DOHH2 (cell line): ENCODE measurements at regions not wholly inside any gene's neighbourhood (a gene's known extent, or its start where the extent isn't known, plus 50 kb on each side); places are given as distances from the start of the nearest gene placed in this dataset.

Experiments used
- H3F3A ChIP-seq: fragments of 200-600 bp; sonication (generic), shearing (Covaris generic); 2 replicates; pipeline ENCODE4 v1.6.0; 2016; ENCODE audit warnings: antibody characterized with exemption, mild to moderate bottlenecking; ENCODE audit not compliant: control insufficient read depth, insufficient read depth
- H3K27ac ChIP-seq: fragments of 200-600 bp; sonication (generic); 2 replicates; pipeline ENCODE4 v1.5.1; 2014; ENCODE audit warnings: low read depth, mild to moderate bottlenecking, low read length, moderate library complexity
- H3K27me3 ChIP-seq: fragments of 200-600 bp; sonication (generic); 2 replicates; pipeline ENCODE4 v1.6.1; 2014; ENCODE audit warnings: mild to moderate bottlenecking, low read length, mixed read lengths; ENCODE audit not compliant: control insufficient read depth
- H3K36me3 ChIP-seq: fragments of 200-600 bp; sonication (generic); 2 replicates; pipeline ENCODE4 v1.6.1; 2014; ENCODE audit warnings: mild to moderate bottlenecking, low read length, moderate library complexity, mixed read lengths; ENCODE audit not compliant: control insufficient read depth
- H3K4me1 ChIP-seq: fragments of 200-600 bp; sonication (generic); 2 replicates; pipeline ENCODE4 v1.6.1; 2014; ENCODE audit warnings: mild to moderate bottlenecking, low read length, mixed read lengths; ENCODE audit not compliant: control insufficient read depth
- H3K4me2 ChIP-seq: fragments of 200-600 bp; sonication (generic); 2 replicates; pipeline ENCODE4 v1.6.0; 2014; ENCODE audit warnings: mild to moderate bottlenecking, low read length, moderate library complexity
- H3K4me3 ChIP-seq: fragments of 200-600 bp; sonication (generic); 2 replicates; pipeline ENCODE4 v1.5.1; 2014; ENCODE audit warnings: mild to moderate bottlenecking, low read length, mixed read lengths
- H3K79me2 ChIP-seq: fragments of 200-600 bp; sonication (generic); 2 replicates; pipeline ENCODE4 v1.6.1; 2014; ENCODE audit warnings: mild to moderate bottlenecking, low read length, mixed read lengths; ENCODE audit not compliant: control insufficient read depth
- H3K9me2 ChIP-seq: fragments of 200-600 bp; sonication (generic); replicated peaks from 2 replicates; pipeline ENCODE4 v1.6.1; 2014; ENCODE audit warnings: mild to moderate bottlenecking, low read length, mixed read lengths; ENCODE audit not compliant: control insufficient read depth
- H3K9me3 ChIP-seq: fragments of 200-600 bp; sonication (generic); 2 replicates; pipeline ENCODE4 v1.6.1; 2014; ENCODE audit warnings: antibody characterized with exemption, low read length, mixed read lengths; ENCODE audit not compliant: control insufficient read depth, insufficient read depth
- H4K20me1 ChIP-seq: fragments of 200-600 bp; sonication (generic); 2 replicates; pipeline ENCODE4 v1.6.0; 2014; ENCODE audit warnings: low read depth, mild to moderate bottlenecking, antibody characterized with exemption, low read length, moderate library complexity; ENCODE audit not compliant: control insufficient read depth, insufficient read depth
- CTCF ChIP-seq: fragments of 200-600 bp; sonication (generic); IDR thresholded peaks from one replicate; pipeline ENCODE4 v1.5.1; 2014; ENCODE audit warnings: antibody characterized with exemption, mild to moderate bottlenecking, low read depth, low read length; ENCODE audit not compliant: poor library complexity, severe bottlenecking
- EZH2phosphoT487 ChIP-seq: fragments of 200-600 bp; sonication (generic); IDR thresholded peaks from 2 replicates; pipeline ENCODE4 v1.6.1; 2017; ENCODE audit warnings: borderline replicate concordance, mild to moderate bottlenecking, antibody characterized with exemption, low read length, moderate library complexity, mixed read lengths

GRCh38 chr7:24191362-24191761 lies 92.6 kb upstream of the NPY start:
- H3K9me3 ChIP-seq: 0 out of 2 replicates have a peak, but pooled peaks cover 2% of the 10 kb centered on the region
- no peaks in the 10 kb centered on the region for H3K36me3 ChIP-seq
- no peaks in the 10 kb centered on the region for H3K9me2 ChIP-seq
- H4K20me1 ChIP-seq: no peaks in the 10 kb centered on the region
- H3K4me3 ChIP-seq: no peak overlapping the region
- H3F3A ChIP-seq: no peaks in the 10 kb centered on the region
- no peak overlapping the region for H3K4me2 ChIP-seq
- TF ChIP-seq EZH2phosphoT487 (no peak), CTCF (no peak)
- no peaks in the 10 kb centered on the region for H3K79me2 ChIP-seq
- H3K4me1 ChIP-seq: no peaks in the 10 kb centered on the region
- peaks cover 6% of the 10 kb centered on the region for H3K27me3 ChIP-seq
- no peak overlapping the region for H3K27ac ChIP-seq

DNA sequence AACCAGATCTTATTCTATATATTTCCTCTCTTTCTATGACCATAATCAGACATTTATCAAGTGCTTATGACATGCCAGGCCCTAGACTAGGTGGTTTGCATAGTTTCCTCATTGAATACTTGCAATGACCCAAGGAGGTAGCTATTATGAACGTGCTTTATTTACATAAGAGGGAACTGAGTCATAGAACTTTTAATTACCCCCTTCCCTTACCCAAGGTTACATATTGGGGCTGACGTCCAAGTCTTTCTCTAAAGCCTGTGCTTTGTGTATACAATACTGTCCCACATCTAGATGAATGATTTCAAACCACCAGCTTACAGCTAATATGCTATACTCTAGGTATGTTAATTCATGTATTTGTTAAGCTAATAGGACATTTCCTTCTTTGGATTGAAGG lies 91.9 kb upstream of the NPY start:
- no peaks in the 10 kb centered on the region for H3K9me2 ChIP-seq
- H3K4me1 ChIP-seq: no peaks in the 10 kb centered on the region
- H3K27ac ChIP-seq: no peak overlapping the region
- H3K79me2 ChIP-seq: no peaks in the 10 kb centered on the region
- H3F3A ChIP-seq: no peaks in the 10 kb centered on the region
- no peak overlapping the region for H3K4me2 ChIP-seq
- no peaks in the 10 kb centered on the region for H3K36me3 ChIP-seq
- H3K27me3 ChIP-seq: peaks cover 6% of the 10 kb centered on the region
- TF ChIP-seq CTCF (no peak), EZH2phosphoT487 (no peak)
- no peak overlapping the region for H3K4me3 ChIP-seq
- 0 out of 2 replicates have a peak, but pooled peaks cover 2% of the 10 kb centered on the region for H3K9me3 ChIP-seq
- H4K20me1 ChIP-seq: no peaks in the 10 kb centered on the region

- Histone ChIP-seq H3K79me2 (no peaks in the 10 kb centered on the region), H3K4me3 (no peak overlapping the region), H3K9me3 (0 out of 2 replicates have a peak, but pooled peaks cover 2% of the 10 kb centered on the region), H4K20me1 (no peaks in the 10 kb centered on the region), H3K9me2 (no peaks in the 10 kb centered on the region), H3K4me2 (no peak overlapping the region), H3K27ac (no peak overlapping the region), H3K27me3 (peaks cover 6% of the 10 kb centered on the region), H3K4me1 (no peaks in the 10 kb centered on the region), H3K36me3 (no peaks in the 10 kb centered on the region), H3F3A (no peaks in the 10 kb centered on the region)
- TF ChIP-seq CTCF (no peak), EZH2phosphoT487 (no peak)
Observed at GRCh38 chr7:24192691-24193090, 91.3 kb upstream of the NPY start.
